ENCODE measurements at regions not wholly inside any gene's neighbourhood (a gene's known extent, or its start where the extent isn't known, plus 50 kb on each side); places are given as distances from the start of the nearest gene placed in this dataset.

DNA sequence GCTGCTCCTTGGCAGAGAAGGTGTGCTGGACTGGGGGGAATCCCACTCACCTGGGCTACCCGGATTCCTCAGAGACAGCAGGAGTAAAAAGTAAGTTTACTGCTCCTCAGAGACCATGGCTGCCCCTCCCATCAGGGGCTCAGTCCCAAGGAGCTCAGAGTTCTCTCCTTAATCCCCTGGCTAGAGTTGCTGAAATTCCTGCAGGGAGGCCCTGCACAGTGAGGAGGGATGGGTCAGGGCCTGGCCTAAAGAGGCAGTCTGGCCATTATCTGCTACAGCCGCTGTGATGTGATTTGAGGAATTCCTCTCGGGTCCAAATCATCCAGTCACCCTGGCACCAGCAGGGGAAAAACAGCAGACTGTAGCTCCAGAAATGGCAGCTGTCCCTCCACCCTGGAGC lies 502.5 kb downstream of the PCDH17 start:
- DNase-seq = no peak
- Histone ChIP-seq H3K9me3 (ENCODE audit: control insufficient read depth in 1 of 2, low read length in 2 of 2) (no peaks in the 10 kb centered on the region), H3K36me3 (ENCODE audit: insufficient read depth, low read length) (no peaks in the 10 kb centered on the region), H3K27me3 (ENCODE audit: insufficient read depth, low read length) (no peaks in the 10 kb centered on the region), H3K27ac (ENCODE audit: low read depth, low read length) (no peak overlapping the region), H3K4me1 (ENCODE audit: insufficient read depth, low read length) (no peaks in the 10 kb centered on the region), H3K4me3 (ENCODE audit: low read length in 2 of 2) (no peak overlapping the region)
- ChIA-PET POLR2A (ENCODE audit: partially characterized antibody) (no interaction called here), CTCF (ENCODE audit: partially characterized antibody) (no interaction called here)
- H3K27ac Mint-ChIP-seq = no peak overlapping the region
- no peak overlapping the region for H3K4me3 Mint-ChIP-seq
- H3K9me3 Mint-ChIP-seq = peaks cover 0 to 27% (median 19%) of the 10 kb centered on the region in 8 donors
- intact Hi-C loops (cut with micrococcal nuclease) = no loop called here
- H3K36me3 Mint-ChIP-seq = peaks cover 0 to 4% of the 10 kb centered on the region in 2 donors
- H3K4me1 Mint-ChIP-seq = no peaks in the 10 kb centered on the region
- H3K27me3 Mint-ChIP-seq = no peaks in the 10 kb centered on the region

GRCh38 chr13:58134525-58134924 lies 503.0 kb downstream of the PCDH17 start:
- Histone ChIP-seq H3K27me3 (ENCODE audit: insufficient read depth, low read length) (no peaks in the 10 kb centered on the region), H3K4me1 (ENCODE audit: insufficient read depth, low read length) (no peaks in the 10 kb centered on the region), H3K27ac (ENCODE audit: low read depth, low read length) (no peak overlapping the region), H3K4me3 (ENCODE audit: low read length in 2 of 2) (no peak overlapping the region), H3K9me3 (ENCODE audit: control insufficient read depth in 1 of 2, low read length in 2 of 2) (no peaks in the 10 kb centered on the region), H3K36me3 (ENCODE audit: insufficient read depth, low read length) (no peaks in the 10 kb centered on the region)
- DNase-seq = no peak
- Mint-ChIP-seq H3K4me3 (no peak overlapping the region), H3K27ac (no peak overlapping the region), H3K36me3 (peaks cover 0 to 4% of the 10 kb centered on the region in 2 donors), H3K9me3 (peaks cover 0 to 26% (median 19%) of the 10 kb centered on the region in 8 donors), H3K4me1 (no peaks in the 10 kb centered on the region), H3K27me3 (no peaks in the 10 kb centered on the region)
- ChIA-PET CTCF (ENCODE audit: partially characterized antibody) (no interaction called here), POLR2A (ENCODE audit: partially characterized antibody) (no interaction called here)
- intact Hi-C loops (cut with micrococcal nuclease) = no loop called here

DNA sequence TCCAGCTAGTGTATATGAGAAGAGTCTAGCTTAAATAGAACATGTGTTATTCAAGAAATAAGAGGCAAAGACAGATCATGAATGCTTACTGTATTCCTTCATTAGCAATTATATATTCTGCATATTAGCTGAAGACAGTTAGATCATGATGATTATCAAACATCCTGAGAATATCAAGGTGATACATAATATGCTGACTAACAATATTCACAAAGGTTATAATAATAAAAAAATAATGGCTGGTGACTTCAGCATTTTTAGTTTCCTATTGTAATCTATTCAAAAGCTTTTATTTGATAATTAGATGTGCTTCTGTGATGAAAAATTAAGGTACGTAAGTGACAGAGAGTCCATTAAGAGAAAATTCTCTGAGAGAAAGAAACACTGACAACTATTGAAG lies 511.4 kb downstream of the PCDH17 start:
- no peak overlapping the region for H3K4me3 Mint-ChIP-seq
- H3K27ac ChIP-seq (ENCODE audit: low read depth, low read length) = no peak overlapping the region
- H3K27ac Mint-ChIP-seq = no peak overlapping the region
- no peaks in the 10 kb centered on the region for H3K36me3 Mint-ChIP-seq
- H3K4me3 ChIP-seq (ENCODE audit: low read length in 2 of 2) = no peak overlapping the region
- peaks cover 4 to 37% (median 14%) of the 10 kb centered on the region in 8 donors for H3K9me3 Mint-ChIP-seq
- no peaks in the 10 kb centered on the region for H3K9me3 ChIP-seq (ENCODE audit: control insufficient read depth in 1 of 2, low read length in 2 of 2)
- no peaks in the 10 kb centered on the region for H3K4me1 Mint-ChIP-seq
- POLR2A ChIA-PET (ENCODE audit: partially characterized antibody) = no interaction called here
- no peaks in the 10 kb centered on the region for H3K4me1 ChIP-seq (ENCODE audit: insufficient read depth, low read length)
- H3K27me3 Mint-ChIP-seq = no peaks in the 10 kb centered on the region
- H3K27me3 ChIP-seq (ENCODE audit: insufficient read depth, low read length) = no peaks in the 10 kb centered on the region
- intact Hi-C loops (cut with micrococcal nuclease) = no loop called here
- DNase-seq = no peak
- CTCF ChIA-PET (ENCODE audit: partially characterized antibody) = no interaction called here
- no peaks in the 10 kb centered on the region for H3K36me3 ChIP-seq (ENCODE audit: insufficient read depth, low read length)

DNA sequence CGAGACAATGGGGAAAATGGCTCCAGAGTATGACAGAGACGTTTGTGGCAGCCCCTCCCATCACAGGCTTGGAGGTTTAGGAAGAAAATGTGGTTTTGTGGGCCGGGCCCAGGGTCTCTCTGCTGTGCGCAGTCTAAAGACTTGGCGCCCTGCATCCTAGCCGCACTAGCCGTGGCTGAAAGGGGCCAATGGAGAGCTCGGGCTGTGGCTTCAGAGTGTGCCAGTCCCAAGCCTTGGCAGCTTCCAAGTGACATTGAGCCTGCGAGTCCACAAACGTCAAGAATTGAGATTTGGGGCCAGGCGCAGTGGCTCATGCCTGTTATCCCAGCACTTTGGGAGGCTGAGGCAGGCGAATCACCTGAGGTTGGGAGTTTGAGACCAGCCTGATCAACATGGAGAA lies 513.1 kb downstream of the PCDH17 start:
- no peak overlapping the region for H3K27ac ChIP-seq (ENCODE audit: low read depth, low read length)
- DNase-seq = no peak
- no peaks in the 10 kb centered on the region for H3K36me3 ChIP-seq (ENCODE audit: insufficient read depth, low read length)
- no peaks in the 10 kb centered on the region for H3K9me3 ChIP-seq (ENCODE audit: control insufficient read depth in 1 of 2, low read length in 2 of 2)
- intact Hi-C loops (cut with micrococcal nuclease) = no loop called here
- H3K4me1 ChIP-seq (ENCODE audit: insufficient read depth, low read length) = no peaks in the 10 kb centered on the region
- H3K4me1 Mint-ChIP-seq = no peaks in the 10 kb centered on the region
- peaks cover 6 to 37% (median 14%) of the 10 kb centered on the region in 8 donors for H3K9me3 Mint-ChIP-seq
- H3K36me3 Mint-ChIP-seq = no peaks in the 10 kb centered on the region
- CTCF ChIA-PET (ENCODE audit: partially characterized antibody) = no interaction called here
- POLR2A ChIA-PET (ENCODE audit: partially characterized antibody) = no interaction called here
- H3K27me3 Mint-ChIP-seq = no peaks in the 10 kb centered on the region
- no peaks in the 10 kb centered on the region for H3K27me3 ChIP-seq (ENCODE audit: insufficient read depth, low read length)
- no peak overlapping the region for H3K4me3 ChIP-seq (ENCODE audit: low read length in 2 of 2)
- H3K4me3 Mint-ChIP-seq = no peak overlapping the region
- H3K27ac Mint-ChIP-seq = no peak overlapping the region

GRCh38 chr13:58151452-58151851 lies 519.9 kb downstream of the PCDH17 start:
- POLR2A ChIA-PET (ENCODE audit: partially characterized antibody) = no interaction called here
- intact Hi-C loops (cut with micrococcal nuclease) = no loop called here
- H3K4me3 ChIP-seq (ENCODE audit: low read length in 2 of 2) = no peak overlapping the region
- no peak overlapping the region for H3K4me3 Mint-ChIP-seq
- H3K27me3 Mint-ChIP-seq = no peaks in the 10 kb centered on the region
- peaks cover 0 to 6% (median 2%) of the 10 kb centered on the region in 8 donors for H3K9me3 Mint-ChIP-seq
- CTCF ChIA-PET (ENCODE audit: partially characterized antibody) = no interaction called here
- no peak for DNase-seq
- no peaks in the 10 kb centered on the region for H3K9me3 ChIP-seq (ENCODE audit: control insufficient read depth in 1 of 2, low read length in 2 of 2)
- no peaks in the 10 kb centered on the region for H3K4me1 ChIP-seq (ENCODE audit: insufficient read depth, low read length)
- no peak overlapping the region for H3K27ac Mint-ChIP-seq
- no peaks in the 10 kb centered on the region for H3K36me3 ChIP-seq (ENCODE audit: insufficient read depth, low read length)
- H3K36me3 Mint-ChIP-seq = no peaks in the 10 kb centered on the region
- H3K27me3 ChIP-seq (ENCODE audit: insufficient read depth, low read length) = no peaks in the 10 kb centered on the region
- H3K4me1 Mint-ChIP-seq = no peaks in the 10 kb centered on the region
- no peak overlapping the region for H3K27ac ChIP-seq (ENCODE audit: low read depth, low read length)

- Histone ChIP-seq H3K4me1 (ENCODE audit: insufficient read depth, low read length) (no peaks in the 10 kb centered on the region), H3K27me3 (ENCODE audit: insufficient read depth, low read length) (no peaks in the 10 kb centered on the region), H3K27ac (ENCODE audit: low read depth, low read length) (no peak overlapping the region), H3K36me3 (ENCODE audit: insufficient read depth, low read length) (no peaks in the 10 kb centered on the region), H3K9me3 (ENCODE audit: control insufficient read depth in 1 of 2, low read length in 2 of 2) (no peaks in the 10 kb centered on the region), H3K4me3 (ENCODE audit: low read length in 2 of 2) (no peak overlapping the region)
- intact Hi-C loops (cut with micrococcal nuclease) = no loop called here
- peaks cover 0 to 3% (median under 1%) of the 10 kb centered on the region in 8 donors for H3K9me3 Mint-ChIP-seq
- H3K27ac Mint-ChIP-seq = no peak overlapping the region
- no peak overlapping the region for H3K4me3 Mint-ChIP-seq
- DNase-seq = no peak
- H3K27me3 Mint-ChIP-seq = no peaks in the 10 kb centered on the region
- ChIA-PET POLR2A (ENCODE audit: partially characterized antibody) (no interaction called here), CTCF (ENCODE audit: partially characterized antibody) (no interaction called here)
- H3K36me3 Mint-ChIP-seq = no peaks in the 10 kb centered on the region
- H3K4me1 Mint-ChIP-seq = no peaks in the 10 kb centered on the region
Measured at GRCh38 chr13:58160980-58161379, 529.4 kb downstream of the PCDH17 start.

- Mint-ChIP-seq H3K36me3 (no peaks in the 10 kb centered on the region), H3K27me3 (no peaks in the 10 kb centered on the region), H3K4me3 (no peak overlapping the region), H3K27ac (no peak overlapping the region), H3K4me1 (no peaks in the 10 kb centered on the region), H3K9me3 (peaks cover 0 to 2% (median 0%) of the 10 kb centered on the region in 8 donors)
- intact Hi-C loops (cut with micrococcal nuclease) = no loop called here
- Histone ChIP-seq H3K36me3 (ENCODE audit: insufficient read depth, low read length) (no peaks in the 10 kb centered on the region), H3K27ac (ENCODE audit: low read depth, low read length) (no peak overlapping the region), H3K4me1 (ENCODE audit: insufficient read depth, low read length) (no peaks in the 10 kb centered on the region), H3K9me3 (ENCODE audit: control insufficient read depth in 1 of 2, low read length in 2 of 2) (no peaks in the 10 kb centered on the region), H3K27me3 (ENCODE audit: insufficient read depth, low read length) (no peaks in the 10 kb centered on the region), H3K4me3 (ENCODE audit: low read length in 2 of 2) (no peak overlapping the region)
- no peak for DNase-seq
- ChIA-PET POLR2A (ENCODE audit: partially characterized antibody) (no interaction called here), CTCF (ENCODE audit: partially characterized antibody) (no interaction called here)
Measured at GRCh38 chr13:58165617-58166016, 534.1 kb downstream of the PCDH17 start.

DNA sequence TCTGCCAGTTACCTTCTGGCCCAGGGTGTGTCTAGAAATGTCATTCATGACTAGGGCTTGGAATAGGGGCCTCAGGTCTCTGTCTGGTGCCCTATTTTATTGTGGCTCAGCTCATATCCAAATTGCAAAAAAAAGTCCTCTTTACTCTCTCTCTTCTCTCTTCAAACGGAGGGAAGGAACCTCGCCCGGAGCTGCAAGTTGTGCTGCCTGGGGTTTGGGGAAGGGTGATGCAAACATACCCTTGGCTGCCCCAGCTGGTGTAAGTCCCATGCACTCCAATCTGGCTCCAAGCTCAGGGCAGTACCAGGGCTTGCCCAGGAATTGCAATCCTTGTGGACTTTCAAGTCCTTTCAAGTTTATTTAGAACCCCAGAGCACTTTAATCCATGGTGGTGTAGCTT lies 549.6 kb downstream of the PCDH17 start:
- ChIA-PET POLR2A (ENCODE audit: partially characterized antibody) (no interaction called here), CTCF (ENCODE audit: partially characterized antibody) (no interaction called here)
- Mint-ChIP-seq H3K27me3 (no peaks in the 10 kb centered on the region), H3K27ac (no peak overlapping the region), H3K4me1 (no peaks in the 10 kb centered on the region), H3K9me3 (peaks cover 0 to 26% (median 18%) of the 10 kb centered on the region in 8 donors), H3K4me3 (no peak overlapping the region), H3K36me3 (no peaks in the 10 kb centered on the region)
- Histone ChIP-seq H3K4me3 (ENCODE audit: low read length in 2 of 2) (no peak overlapping the region), H3K9me3 (ENCODE audit: control insufficient read depth in 1 of 2, low read length in 2 of 2) (no peaks in the 10 kb centered on the region), H3K36me3 (ENCODE audit: insufficient read depth, low read length) (no peaks in the 10 kb centered on the region), H3K4me1 (ENCODE audit: insufficient read depth, low read length) (no peaks in the 10 kb centered on the region), H3K27me3 (ENCODE audit: insufficient read depth, low read length) (no peaks in the 10 kb centered on the region), H3K27ac (ENCODE audit: low read depth, low read length) (no peak overlapping the region)
- no peak for DNase-seq
- intact Hi-C loops (cut with micrococcal nuclease) = no loop called here

Measured in CD4-positive, alpha-beta memory T cell (primary cell).